ENCODE measurements at regions not wholly inside any gene's neighbourhood (a gene's known extent, or its start where the extent isn't known, plus 50 kb on each side); places are given as distances from the start of the nearest gene placed in this dataset.

DNA sequence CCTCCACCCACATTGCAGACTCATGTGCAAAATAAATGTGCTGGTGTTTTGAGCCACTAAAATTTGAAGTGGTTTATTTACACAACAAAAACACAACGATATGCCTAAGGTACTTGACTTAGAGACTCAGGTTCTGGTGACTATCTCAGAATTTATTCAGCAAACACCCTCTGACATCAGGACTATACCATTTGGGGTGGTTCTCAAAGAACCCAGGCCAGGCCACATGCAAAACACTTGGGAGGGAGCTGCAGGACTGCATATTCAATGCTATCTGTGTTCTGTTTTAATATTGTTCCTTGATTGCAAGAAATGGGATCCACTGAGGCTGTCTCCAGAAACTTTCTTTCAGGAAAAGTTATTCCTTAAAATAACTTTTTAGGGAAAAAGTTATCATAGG is 91.6 kb downstream of the LINC00237 start:
- no peak overlapping the region for H3K4me3 ChIP-seq (ENCODE audit: low read depth, low read length)
- in situ Hi-C loops (cut with HindIII; ENCODE audit: low pct_ligation_motif_present, low sequenced_read_pairs), result no loop called here
- no peak for DNase-seq
- no peak overlapping the region for H3K27ac ChIP-seq
- TF ChIP-seq, protein P1, sequence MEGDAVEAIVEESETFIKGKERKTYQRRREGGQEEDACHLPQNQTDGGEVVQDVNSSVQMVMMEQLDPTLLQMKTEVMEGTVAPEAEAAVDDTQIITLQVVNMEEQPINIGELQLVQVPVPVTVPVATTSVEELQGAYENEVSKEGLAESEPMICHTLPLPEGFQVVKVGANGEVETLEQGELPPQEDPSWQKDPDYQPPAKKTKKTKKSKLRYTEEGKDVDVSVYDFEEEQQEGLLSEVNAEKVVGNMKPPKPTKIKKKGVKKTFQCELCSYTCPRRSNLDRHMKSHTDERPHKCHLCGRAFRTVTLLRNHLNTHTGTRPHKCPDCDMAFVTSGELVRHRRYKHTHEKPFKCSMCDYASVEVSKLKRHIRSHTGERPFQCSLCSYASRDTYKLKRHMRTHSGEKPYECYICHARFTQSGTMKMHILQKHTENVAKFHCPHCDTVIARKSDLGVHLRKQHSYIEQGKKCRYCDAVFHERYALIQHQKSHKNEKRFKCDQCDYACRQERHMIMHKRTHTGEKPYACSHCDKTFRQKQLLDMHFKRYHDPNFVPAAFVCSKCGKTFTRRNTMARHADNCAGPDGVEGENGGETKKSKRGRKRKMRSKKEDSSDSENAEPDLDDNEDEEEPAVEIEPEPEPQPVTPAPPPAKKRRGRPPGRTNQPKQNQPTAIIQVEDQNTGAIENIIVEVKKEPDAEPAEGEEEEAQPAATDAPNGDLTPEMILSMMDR (IDR thresholded peaks at IDR 0.05; ENCODE audit: low read depth, low read length, missing control alignments), result no peak
- H3K27me3 ChIP-seq (replicated peaks), result no peaks in the 10 kb centered on the region
- no peaks in the 10 kb centered on the region for H3K36me3 ChIP-seq (replicated peaks)

DNA sequence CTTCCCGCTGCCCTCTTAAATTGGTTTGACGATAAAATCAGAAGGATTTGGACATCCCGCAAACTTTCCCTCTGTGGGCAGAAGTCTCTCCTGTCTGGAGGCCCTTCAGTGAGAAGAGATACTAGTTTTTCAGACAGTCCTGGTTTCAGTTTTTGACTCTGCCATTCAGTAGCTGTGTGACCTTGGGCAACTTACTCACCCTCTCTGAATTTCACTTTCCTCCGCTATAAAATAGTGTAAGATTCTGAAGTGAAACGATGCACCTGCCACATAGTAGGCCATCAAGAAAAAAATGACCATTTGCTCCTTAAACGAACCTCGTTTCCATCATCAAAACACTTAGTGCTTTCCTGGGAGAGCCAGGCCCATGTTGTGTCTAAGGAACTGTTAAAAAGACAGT is 97.2 kb downstream of the LINC00237 start:
- H3K4me3 ChIP-seq (ENCODE audit: low read depth, low read length), result no peak overlapping the region
- in situ Hi-C loops (cut with HindIII; ENCODE audit: low pct_ligation_motif_present, low sequenced_read_pairs), result no loop called here
- H3K36me3 ChIP-seq (replicated peaks), result no peaks in the 10 kb centered on the region
- no peak overlapping the region for H3K27ac ChIP-seq
- TF ChIP-seq, protein P1 (IDR thresholded peaks at IDR 0.05; ENCODE audit: low read depth, low read length, missing control alignments), result no peak
- DNase-seq, result no peak
- H3K27me3 ChIP-seq (replicated peaks), result no peaks in the 10 kb centered on the region

DNA sequence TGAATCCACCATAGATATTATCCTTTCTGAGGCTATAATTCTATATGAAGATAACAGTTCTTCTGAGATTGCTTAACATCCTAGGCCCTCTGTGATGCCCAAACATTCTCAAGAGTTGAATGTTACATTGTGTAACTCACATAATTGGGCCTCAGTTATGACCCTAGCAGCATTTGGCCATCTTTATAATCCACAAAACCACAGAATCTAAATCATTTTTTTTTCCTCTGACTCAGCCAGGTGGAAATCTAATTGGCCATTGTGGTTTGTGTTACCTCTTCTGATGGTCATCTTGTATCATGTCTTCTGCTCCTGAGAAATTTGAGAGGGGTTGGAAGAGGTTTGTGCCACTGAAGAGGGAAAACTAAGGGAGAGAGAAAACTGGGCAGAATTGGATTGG is 99.5 kb downstream of the LINC00237 start:
- TF ChIP-seq, protein P1 (IDR thresholded peaks at IDR 0.05; ENCODE audit: low read depth, low read length, missing control alignments), result no peak
- no peak for DNase-seq
- H3K4me3 ChIP-seq (ENCODE audit: low read depth, low read length), result no peak overlapping the region
- in situ Hi-C loops (cut with HindIII; ENCODE audit: low pct_ligation_motif_present, low sequenced_read_pairs), result no loop called here
- no peak overlapping the region for H3K27ac ChIP-seq
- H3K27me3 ChIP-seq (replicated peaks), result no peaks in the 10 kb centered on the region
- no peaks in the 10 kb centered on the region for H3K36me3 ChIP-seq (replicated peaks)

DNA sequence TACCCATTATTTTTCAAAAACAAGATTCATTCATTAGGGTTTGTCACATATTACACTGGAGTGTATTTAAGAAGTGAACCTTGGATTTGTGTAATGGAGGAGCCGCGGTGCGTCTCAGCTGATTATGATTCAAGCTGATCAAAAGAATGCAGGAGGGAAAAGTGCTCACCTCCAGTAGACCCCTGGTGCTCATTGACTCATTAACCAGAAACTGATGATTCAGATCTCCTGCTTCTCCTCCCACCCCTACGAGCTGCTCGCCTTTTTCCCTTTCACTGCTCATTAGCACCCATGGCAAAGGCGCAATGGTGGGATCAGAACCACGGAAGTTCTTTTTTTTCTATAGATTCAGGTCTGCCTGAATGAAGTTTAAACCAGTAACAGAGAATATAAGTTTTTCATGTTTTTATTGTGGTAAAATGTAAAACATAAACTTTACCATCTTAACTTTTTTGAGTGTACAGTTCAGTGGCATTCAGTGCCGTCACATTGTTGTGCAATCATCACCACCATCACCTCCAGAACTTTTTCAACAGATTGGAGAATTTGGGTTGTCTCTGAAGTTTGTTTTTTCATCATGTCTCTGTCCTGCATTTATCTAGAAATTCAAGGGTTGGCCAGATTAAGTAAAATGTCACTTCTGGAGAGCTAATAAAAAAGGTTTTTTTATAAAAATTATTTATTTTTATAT is 101.6 kb downstream of the LINC00237 start:
- in situ Hi-C loops (cut with HindIII; ENCODE audit: low pct_ligation_motif_present, low sequenced_read_pairs), result no loop called here
- no peak for DNase-seq
- TF ChIP-seq, protein P1 (IDR thresholded peaks at IDR 0.05; ENCODE audit: low read depth, low read length, missing control alignments), result no peak
- no peaks in the 10 kb centered on the region for H3K36me3 ChIP-seq (replicated peaks)
- H3K4me3 ChIP-seq (ENCODE audit: low read depth, low read length), result no peak overlapping the region
- H3K27me3 ChIP-seq (replicated peaks), result no peaks in the 10 kb centered on the region
- no peak overlapping the region for H3K27ac ChIP-seq

DNA sequence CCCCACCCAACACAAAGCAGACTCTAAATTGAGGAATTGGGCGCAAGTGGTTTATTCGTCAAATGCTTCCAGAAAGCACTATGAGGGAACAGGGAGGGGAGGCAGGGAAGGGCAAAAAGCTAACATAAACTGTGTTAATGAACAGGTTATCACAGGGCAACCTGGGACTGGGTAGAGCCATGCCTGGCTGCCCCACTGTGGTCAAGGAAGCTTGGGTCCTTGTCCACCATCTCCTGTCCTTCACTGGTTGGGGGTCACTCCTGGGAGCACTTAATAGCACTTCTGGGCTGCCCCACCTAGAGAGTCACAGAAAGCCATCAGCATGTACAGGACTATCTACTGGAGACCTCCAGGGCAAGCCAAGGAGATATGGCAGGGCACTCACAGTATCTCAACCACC is 102.3 kb downstream of the LINC00237 start:
- Histone ChIP-seq H3K36me3 (replicated peaks) (no peaks in the 10 kb centered on the region), H3K4me3 (ENCODE audit: low read depth, low read length) (no peak overlapping the region), H3K27me3 (replicated peaks) (no peaks in the 10 kb centered on the region), H3K27ac (no peak overlapping the region)
- in situ Hi-C loops (cut with HindIII; ENCODE audit: low pct_ligation_motif_present, low sequenced_read_pairs), result no loop called here
- no peak for DNase-seq
- TF ChIP-seq, protein P1 (IDR thresholded peaks at IDR 0.05; ENCODE audit: low read depth, low read length, missing control alignments), result no peak

DNA sequence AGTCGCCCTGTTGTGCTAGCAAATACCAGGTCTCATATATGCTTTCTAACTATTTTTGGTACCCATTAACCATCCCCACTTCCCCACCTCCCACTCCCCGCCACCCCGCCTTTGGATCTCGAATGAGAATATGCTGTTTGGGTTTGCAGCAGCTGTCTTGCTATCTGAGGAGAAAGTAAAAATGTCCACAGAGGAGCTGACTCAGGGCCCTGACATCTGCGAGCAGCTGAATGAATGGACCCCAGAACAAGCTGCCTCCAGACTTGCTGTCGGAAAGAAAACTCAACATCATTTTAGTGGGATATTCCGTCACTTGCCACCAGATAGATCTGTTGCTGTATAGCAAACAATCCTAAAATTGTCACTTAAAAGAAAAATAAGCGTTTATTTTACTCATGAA is 103.7 kb downstream of the LINC00237 start:
- TF ChIP-seq, protein P1 (IDR thresholded peaks at IDR 0.05; ENCODE audit: low read depth, low read length, missing control alignments), result no peak
- DNase-seq, result no peak
- no peaks in the 10 kb centered on the region for H3K36me3 ChIP-seq (replicated peaks)

More for the DNA sequence above, 103.7 kb downstream of the LINC00237 start:
- Histone ChIP-seq H3K27me3 (replicated peaks) (no peaks in the 10 kb centered on the region), H3K27ac (no peak overlapping the region), H3K4me3 (ENCODE audit: low read depth, low read length) (no peak overlapping the region)
- in situ Hi-C loops (cut with HindIII; ENCODE audit: low pct_ligation_motif_present, low sequenced_read_pairs), result no loop called here

Data from brain microvascular endothelial cell (primary cell).